Activated CD4-positive, alpha-beta T cell treated with anti-CD3 and anti-CD28 coated beads for 48 hours (primary cell): ENCODE measurements at regions not wholly inside any gene's neighbourhood (a gene's known extent, or its start where the extent isn't known, plus 50 kb on each side); places are given as distances from the start of the nearest gene placed in this dataset.
"Not testable (repeated sequence)": the region's sequence is repeated elsewhere in the genome, so short reads cannot be mapped to it uniquely, and the experiment has no call there.

Source experiments
- DNase-seq: peaks from one replicate; pipeline ENCODE4 v3.0.0-alpha.2; 2020

DNA sequence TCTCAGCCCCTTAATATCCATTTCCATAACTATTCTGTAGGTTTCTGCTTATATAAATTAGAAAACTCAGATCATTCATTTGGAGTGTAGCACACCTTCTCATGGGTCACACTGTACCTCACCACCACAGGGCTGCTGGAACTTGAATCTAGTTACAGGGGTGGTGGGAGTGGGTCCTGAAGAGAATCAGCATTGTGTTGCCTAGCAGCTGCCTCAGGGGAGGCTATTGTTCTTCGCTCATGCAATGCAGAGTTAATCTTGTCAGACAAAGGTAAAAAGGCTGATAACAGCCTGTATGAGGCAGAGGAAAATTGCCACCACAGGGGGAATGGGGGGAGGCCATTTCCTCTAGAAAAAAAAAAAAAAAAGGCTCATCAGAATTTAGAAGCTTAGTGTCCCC lies 496.0 kb upstream of the ADGRB3 start:
- no peak for DNase-seq

DNA sequence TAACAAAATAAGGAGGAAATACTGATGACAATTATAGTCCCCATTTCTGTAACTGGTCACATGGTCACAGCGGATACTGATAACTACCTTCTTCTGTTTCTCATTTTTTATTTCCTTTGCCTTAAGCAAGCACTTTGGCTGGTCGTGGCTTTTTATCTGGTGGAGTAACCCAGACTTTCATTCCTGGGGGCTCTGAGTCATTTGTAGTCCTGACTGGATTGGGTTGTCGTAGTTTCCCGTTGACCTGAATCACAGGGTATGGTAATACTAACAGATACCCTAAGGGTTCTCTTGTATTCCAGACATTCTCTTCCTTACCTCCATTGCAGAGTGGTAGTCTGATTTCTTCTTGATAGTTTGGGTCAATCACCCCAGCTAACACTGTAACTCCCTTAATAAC lies 500.3 kb upstream of the ADGRB3 start:
- DNase-seq: no peak

DNA sequence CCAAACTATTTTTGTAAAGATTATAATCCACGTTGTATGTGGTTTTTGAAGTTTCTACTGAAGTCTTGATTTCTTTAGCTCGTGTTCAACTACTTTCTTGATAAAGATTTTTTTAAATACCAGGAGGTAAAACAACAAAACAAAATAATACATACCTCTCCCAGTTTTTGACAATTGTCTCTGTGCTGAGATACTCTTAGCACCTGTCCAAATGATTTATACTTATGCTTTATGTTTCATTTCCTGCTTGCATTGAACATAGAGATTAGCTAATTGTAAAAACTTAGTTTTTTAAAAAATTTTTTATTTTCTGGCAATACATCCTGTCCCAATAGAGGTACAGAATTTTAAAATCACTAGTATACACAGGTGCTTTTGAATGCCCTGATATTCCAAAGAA lies 506.9 kb upstream of the ADGRB3 start:
- DNase-seq: no peak

DNA sequence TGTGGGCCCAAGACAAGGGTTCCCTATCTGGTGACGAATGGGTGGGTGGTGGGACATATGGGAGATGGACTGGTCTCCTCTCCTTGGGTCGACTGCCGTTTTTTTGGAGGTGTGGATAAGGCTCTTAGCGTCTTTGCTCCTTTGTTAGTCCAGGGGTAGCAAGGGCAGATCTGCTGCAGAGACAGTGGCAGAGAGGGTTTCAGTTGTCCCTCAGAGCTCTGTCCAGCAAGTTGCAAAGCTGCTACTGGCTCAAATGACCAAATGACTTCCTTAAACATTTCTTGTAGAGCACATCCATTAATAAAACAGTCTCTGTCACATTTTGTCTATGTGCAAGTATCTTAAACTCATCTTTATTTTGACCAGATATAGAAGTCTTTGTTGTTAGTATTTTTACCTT lies 508.0 kb upstream of the ADGRB3 start:
- no peak for DNase-seq

DNA sequence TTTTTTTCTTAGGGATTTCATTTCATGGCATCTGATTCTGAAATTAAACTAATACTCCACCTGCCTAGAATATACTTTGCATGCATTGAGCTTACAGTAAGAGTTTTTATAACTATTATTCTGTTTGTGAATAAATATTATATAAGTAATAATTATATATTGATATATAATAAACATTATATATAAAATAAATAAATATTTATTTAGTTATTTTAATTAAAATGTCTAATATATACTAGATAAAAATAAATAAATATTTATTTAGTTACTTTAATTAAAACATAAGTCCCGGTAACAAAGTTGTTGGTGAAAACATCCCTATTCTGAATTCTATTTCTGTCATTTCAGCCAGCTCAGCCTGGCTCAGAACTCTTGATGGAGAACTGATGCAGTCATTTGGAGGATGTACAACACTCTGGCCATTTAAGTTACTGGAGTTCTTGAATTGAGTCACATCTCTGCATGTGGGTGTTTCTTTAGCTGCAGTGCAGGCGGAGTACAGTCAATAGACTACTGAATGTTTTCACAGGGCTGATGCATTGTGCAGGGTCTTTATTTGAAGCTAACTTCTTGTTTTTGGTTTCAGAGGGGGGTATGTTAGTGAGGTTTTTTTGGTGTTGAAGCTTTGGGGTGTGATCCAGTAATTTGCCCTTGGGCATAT lies 508.9 kb upstream of the ADGRB3 start:
- DNase-seq: no peak

DNA sequence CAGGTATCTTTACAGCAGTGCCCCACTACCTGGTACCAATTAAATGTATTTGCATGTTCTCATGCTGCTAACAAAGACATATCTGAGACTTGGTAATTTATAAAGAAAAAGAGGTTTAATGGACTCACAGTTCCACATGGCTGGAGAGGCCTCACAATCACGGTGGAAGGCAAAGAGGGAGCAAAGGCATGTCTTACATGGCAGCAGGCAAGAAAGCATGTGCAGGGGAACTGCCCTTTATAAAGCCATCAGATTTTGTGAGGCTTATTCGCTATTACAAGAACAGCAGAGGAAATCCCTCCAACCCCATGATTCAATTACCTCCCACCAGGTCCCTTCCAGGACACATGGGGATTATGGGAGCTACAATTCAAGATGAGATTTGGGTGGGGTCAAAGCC lies 512.1 kb upstream of the ADGRB3 start:
- DNase-seq: not testable (repeated sequence)

DNA sequence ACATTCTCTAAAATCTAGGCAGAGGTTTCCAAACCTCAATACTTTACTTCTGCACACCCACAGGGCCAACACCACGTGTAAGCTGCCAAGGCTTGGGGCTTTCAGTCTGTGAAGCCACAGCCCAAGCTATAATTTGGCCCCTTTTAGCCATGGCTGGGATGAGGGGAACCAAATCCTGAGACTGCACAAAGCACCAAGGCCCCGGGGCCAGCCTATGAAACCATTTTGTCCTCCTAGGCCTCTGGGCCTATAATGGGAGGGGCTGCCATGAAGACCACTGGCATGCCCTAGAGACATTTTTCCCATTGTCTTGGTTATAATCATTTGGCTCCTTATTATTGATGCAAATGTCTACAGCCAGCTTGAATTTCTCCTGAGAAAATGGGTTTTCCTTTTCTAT lies 513.0 kb upstream of the ADGRB3 start:
- no peak for DNase-seq

DNA sequence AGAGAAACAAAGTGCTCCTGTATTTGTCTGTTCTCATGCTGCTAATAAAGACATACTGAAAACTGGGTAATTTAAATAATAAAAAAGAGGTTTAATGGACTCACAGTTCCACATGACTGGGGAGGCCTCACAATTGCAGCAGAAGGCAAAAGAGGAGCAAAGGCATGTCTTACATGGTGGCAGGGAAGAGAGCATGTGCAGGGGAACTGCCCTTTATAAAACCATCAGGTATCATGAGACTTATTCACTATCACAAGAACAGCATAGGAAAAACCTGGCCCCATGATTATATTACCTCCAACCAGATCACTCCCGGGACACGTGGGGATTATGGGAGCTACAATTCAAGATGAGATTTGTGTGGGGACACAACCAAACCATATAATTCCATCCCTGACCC lies 514.1 kb upstream of the ADGRB3 start:
- not testable (repeated sequence) for DNase-seq

DNA sequence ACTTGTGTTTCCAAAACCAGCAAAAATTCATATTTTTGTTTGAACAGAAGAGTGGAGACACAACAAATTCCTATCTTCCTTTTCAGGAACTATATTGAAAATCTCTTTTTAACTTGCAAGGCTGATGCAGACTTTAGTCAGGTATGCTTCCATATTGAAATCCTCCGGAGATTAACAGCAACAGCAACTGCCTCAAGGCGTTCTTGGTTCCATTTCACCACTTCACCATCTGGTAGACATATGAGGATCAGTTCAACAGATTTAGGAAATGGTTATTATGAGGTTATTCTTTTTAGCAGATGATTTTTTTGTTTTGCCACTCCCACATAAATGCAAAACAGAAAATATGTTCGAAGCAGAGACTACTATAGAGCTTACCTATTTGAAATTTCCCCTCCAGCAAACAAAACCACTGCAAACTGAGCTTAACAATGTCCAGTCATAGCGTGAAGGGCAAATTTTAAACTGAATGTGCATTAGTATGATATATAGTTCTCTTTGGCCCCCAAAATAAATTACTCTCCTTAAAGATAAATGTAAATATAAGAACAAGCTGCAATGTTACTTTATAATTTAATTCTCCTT lies 520.5 kb upstream of the ADGRB3 start:
- no peak for DNase-seq

DNA sequence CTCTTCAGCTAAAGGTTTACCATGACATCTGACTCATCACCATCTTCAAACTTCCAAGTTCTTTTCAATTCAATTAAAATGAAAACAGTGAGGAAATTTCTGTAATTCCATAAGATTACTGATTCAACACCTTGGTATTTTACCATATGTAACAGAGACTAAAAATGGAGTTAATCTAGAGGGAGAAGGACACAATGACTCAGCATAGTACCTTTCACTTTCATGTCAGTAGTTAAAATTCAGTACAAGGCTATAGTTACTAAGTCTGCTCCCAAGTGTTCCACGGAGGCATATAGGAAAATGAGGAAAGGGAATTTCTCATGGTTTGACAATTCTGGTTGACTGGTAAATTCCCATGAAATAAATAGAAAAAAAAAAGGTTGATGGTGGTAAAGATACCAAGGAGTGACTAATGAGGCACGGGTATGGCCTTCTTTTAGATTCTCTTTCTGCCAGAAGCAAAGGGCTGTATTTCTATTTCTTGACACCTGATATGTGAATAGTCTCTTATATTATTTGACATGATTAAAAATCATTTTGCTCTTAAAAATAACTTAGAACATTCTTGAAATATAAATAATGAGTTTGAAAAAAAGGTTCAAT lies 526.7 kb upstream of the ADGRB3 start:
- DNase-seq: no peak

DNA sequence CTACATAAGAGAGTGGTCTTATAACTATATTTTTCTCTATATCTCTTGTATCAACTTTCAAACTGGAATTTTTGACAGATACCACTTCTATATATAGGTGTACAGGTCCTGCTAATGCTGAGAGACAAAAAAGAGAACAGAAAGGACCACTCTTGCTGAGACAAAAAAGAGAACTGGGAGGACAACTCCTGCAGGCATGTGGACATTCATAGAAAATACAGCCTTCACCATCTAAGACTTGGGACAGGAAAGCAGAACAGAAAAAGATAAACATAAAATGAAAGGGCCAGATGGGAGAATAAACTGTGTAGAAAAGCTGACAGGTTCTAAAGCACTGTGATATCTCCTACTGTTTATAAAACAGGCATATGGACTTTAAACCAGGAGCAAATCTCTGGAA lies 541.0 kb upstream of the ADGRB3 start:
- DNase-seq: no peak

DNA sequence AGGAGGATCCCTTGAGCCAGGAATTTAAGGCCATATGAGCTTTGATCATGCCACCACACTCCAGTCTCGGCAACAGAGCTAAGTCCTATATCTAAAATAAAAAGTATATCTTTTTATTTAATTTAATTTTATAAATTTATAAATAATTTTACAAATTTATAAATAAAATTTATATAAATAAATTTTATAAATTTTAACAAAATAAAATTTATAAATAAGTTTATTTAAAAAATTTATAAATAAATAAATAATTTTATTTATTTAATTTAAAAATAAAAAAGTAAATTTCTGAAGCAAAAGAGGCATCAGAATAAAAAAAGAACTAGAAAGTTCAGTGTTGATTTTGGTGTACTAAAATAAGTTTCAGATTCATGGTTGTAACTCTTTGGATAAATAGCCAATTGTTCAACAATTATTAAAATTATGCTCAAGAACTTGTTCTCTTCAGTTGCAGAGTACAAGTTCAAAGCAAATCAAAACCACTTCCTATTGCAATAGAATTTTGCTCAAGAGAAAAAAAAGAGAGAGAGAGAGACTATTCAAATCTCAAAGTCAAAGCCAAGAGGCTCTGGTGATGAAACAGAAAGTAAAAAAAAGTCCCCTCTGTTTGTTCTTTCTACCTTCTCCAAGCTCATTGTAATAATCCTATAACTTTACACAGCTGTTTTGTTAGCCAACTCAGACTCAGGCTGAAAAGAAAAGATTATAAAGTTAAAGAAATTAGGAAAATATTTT lies 547.5 kb upstream of the ADGRB3 start:
- no peak for DNase-seq

DNA sequence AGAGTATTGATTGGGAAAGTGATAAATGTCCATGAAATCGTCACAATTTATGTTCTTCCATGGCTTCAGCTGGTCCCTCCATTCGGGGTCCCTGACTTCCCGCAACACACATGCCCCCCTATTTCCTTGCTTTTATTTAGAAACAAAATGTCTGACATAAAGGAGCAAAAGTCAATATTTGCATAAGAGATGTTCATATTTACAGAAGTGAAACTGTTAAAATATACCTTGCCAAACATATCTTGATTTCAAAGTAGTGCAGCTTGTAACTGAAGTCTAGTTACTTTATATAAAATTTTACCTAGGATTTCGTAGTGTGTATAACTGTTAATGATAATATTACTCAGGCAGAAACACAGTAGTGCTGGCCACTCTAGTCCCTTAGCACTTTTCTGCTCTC lies 548.9 kb upstream of the ADGRB3 start:
- DNase-seq: no peak

DNA sequence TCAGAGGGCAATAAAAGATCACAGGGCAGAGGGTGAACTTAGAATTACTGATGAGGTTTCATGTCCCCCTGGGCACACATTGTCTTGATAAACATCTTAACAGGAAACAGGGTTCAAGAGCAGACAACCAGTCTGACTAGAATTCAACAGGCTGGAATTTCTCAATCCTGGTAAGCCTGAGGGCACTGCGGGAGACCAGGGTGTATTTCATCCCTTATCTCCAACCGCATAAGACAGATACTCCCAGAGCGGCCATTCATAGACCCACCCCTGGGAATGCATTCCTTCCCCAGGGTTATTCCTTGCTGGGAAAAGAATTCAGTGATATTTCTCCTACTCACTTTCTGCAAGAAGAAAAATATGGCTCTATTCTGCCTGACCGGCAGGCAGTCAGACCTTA lies 549.5 kb upstream of the ADGRB3 start:
- DNase-seq: not testable (repeated sequence)

DNA sequence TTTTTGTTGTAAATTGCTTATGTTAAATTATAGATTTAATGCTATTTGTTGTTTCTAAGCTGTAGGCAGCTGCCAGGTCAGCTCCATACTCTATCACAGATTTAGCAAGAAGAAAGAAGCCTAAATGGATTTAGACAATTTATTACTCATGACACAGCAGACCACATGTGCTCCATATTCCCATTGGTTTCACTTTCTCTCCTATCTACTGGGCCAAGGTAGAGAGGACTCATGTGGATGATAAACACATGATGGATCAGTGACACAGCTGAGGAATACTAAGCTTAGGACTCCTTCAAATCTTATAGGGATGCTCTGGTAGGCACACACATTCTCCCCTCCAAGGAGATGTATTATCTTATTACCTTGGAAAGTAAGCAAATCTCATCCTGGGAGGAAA lies 553.0 kb upstream of the ADGRB3 start:
- no peak for DNase-seq

DNA sequence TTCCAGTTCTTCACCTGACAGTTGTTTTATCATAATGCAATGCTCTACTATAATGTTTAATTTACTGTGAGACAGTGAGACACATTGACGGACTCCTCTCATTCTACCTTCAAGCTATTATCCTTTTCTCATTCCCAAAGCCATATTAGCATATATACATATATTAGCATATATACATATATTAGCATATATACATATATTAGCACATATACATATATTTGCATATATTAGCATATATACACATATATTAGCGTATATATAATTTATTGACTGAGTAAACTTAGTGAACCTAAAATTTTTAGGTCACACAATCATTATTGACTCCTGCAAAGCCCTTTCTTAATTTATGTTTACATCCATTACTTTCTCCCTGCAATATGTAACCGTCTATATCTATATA lies 555.0 kb upstream of the ADGRB3 start:
- no peak for DNase-seq

DNA sequence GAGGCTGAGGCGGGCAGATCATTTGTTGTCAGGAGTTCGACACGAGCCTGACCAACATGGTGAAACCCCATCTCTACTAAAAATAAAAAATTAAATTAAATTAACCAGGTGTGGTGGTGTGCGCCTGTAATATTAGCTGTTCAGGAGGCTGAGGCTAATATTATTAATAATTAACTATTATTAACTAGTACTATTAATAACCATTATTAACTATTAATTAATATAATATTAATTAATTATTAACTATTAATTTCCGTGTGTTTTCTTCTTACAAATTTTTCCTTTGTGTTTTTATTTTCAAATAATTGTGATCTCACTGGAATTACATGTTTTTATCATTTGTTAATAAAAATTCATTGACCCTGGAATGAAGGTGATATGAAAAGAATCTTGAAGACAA lies 557.4 kb upstream of the ADGRB3 start:
- DNase-seq: no peak

DNA sequence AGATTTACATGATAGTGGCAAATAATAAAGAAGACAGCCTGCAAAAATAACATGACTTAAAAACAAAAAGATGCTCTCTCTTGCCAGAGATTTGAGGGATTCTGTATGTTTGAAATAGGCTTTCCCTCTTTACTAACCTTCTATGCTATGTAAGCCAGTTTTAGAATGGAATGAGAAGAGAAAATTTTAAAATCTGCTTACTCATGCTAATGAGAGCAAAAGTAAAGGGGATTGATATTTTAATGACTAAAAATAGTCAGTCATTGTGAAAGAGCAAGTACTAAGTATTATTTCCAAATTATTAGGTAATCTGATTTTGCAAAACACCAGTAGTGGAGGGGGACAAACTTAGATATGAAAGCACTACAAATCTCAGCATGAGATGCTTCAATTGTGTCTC lies 563.3 kb upstream of the ADGRB3 start:
- no peak for DNase-seq

DNA sequence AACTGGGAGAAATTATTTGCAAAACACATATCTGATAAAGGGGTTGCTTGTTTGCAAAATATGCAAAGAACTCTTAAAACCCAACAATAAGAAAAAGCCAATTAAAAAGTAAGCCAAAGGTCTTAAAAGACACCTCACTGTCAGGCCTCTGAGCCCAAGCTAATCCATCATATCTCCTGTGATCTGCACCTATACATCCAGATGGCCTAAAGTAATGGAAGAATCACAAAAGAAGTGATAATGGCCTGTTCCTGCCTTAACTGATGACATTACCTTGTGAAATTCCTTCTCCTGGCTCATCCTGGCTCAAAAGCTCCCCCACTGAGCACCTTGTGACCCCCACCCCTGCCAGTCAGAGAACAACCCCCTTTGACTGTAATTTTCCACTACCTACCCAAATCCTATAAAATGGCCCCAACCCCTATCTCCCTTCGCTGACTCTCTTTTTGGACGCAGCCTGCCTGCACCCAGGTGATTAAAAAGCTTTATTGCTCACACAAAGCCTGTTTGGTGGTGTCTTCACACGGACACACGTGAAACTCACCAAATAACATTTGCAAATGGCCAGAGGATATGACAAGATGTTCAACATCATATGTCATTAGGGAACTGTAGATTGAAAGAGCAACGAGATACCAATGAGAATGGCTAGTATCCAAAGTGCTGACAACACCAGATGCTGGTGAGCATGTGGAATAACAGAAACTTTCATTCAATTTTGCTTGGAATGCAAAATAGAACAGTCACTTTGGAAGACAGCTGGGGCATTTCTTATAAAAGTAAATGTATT lies 565.0 kb upstream of the ADGRB3 start:
- no peak for DNase-seq

DNA sequence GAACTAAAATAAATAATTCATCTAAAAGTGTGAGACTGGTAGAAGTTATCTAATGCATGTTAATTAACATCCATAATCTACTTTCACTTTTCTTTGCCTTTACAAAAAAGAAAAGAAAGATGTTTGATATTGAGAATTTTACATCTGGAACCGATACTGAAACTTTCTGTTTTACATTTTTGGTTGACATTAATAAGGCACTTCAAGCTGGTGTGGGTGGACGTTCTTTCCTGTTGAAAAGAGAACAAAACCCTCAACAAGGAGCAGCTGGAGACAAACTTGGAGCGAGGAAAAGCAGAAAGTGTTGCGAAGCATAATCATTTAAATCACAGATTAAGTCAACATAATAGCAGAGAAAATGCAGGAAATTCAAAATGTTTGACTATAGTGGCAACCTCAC lies 575.2 kb upstream of the ADGRB3 start:
- no peak for DNase-seq

DNA sequence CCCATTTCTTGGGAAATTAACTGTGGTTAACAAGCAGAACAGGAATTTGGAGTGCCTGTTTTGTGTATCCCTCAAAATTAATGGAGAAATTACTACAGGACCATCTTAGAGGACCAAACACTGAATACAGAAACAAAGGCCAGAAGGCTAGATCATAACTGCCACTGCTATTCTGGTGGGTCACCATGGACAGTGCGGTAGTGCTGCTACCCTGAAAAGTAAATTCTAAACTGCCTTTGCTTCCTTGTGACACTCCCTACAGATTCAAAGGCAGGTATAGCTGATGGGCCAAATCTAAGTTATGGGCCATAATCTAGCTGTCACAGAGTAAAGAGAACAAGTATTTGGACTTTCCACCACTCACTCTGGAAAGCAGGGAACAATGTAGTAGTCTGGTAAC lies 575.8 kb upstream of the ADGRB3 start:
- no peak for DNase-seq

DNA sequence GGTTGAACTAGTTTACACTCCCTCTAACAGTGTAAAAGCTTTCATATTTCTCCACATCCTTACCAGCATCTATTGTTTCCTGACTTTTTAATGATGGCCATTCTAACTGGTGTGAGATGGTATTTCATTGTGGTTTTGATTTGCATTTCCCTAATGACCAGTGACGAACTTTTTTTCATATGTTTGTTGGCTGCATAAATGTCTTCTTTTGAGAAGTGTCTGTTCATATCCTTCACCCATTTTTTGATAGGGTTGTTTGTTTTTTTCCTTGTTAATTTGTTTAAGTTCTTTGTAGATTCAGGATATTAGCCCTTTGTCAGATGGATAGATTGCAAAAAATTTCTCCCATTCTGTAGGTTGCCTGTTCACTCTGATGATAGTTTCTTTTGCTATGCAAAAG lies 578.5 kb upstream of the ADGRB3 start:
- DNase-seq: not testable (repeated sequence)

DNA sequence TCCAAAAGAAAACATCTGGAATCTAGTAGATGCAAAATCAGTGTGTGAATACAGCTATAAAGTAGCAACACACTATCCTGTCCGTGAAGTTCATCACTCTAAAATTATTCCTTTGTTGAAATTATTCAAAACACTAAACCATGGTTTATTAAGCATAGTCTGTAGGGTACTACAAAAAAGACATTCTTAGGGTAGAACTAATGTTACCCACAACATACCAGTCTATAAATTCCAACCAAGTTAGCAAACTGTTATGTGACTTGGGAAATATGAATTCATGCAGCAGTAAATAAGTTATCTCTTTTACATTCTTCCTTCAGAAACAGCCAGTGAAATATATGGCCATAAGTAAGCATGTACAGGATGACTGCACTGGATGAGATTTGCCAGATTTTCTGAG lies 580.3 kb upstream of the ADGRB3 start:
- no peak for DNase-seq
